ENCODE measurements at regions not wholly inside any gene's neighbourhood (a gene's known extent, or its start where the extent isn't known, plus 50 kb on each side); places are given as distances from the start of the nearest gene placed in this dataset.
"Not testable (repeated sequence)": the region's sequence is repeated elsewhere in the genome, so short reads cannot be mapped to it uniquely, and the experiment has no call there.

DNA sequence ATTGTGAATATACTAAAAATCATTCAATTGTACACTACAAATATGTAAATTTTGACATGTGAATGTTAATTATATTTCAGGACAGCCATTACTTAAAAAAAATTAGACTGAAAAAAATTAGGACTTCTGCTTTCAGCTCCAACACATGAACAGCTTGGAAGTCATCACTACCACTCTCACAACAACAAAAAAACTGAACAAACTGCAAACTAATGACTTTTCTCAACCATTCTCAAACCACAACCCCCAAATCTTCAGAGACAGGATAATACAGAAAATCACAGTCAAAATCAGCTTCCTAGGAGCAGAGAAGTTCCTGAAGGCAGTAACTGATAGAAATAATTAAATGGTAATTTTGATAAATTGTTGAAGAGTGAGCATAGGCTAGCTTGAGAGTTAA is 686.4 kb downstream of the TLE1 start:
- no peak overlapping the region for H3K27ac ChIP-seq
- ATAC-seq (no peak), DNase-seq (no peak)
- H3K9me3 ChIP-seq: no peaks in the 10 kb centered on the region
- no peak for TF ChIP-seq POLR2A (IDR thresholded peaks at IDR 0.05)
- TF ChIP-seq, protein P1, sequence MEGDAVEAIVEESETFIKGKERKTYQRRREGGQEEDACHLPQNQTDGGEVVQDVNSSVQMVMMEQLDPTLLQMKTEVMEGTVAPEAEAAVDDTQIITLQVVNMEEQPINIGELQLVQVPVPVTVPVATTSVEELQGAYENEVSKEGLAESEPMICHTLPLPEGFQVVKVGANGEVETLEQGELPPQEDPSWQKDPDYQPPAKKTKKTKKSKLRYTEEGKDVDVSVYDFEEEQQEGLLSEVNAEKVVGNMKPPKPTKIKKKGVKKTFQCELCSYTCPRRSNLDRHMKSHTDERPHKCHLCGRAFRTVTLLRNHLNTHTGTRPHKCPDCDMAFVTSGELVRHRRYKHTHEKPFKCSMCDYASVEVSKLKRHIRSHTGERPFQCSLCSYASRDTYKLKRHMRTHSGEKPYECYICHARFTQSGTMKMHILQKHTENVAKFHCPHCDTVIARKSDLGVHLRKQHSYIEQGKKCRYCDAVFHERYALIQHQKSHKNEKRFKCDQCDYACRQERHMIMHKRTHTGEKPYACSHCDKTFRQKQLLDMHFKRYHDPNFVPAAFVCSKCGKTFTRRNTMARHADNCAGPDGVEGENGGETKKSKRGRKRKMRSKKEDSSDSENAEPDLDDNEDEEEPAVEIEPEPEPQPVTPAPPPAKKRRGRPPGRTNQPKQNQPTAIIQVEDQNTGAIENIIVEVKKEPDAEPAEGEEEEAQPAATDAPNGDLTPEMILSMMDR (IDR thresholded peaks at IDR 0.05): no peak
- H3K36me3 ChIP-seq (replicated peaks in 1 of 2; ENCODE audit: insufficient read depth in 1 of 2, low read depth in 2 of 2): no peaks in the 10 kb centered on the region
- H3K4me3 ChIP-seq: no peak overlapping the region
- no peaks in the 10 kb centered on the region for H3K27me3 ChIP-seq
- no peaks in the 10 kb centered on the region for H3K4me1 ChIP-seq
- intact Hi-C loops (cut with DNase I): no loop called here

DNA sequence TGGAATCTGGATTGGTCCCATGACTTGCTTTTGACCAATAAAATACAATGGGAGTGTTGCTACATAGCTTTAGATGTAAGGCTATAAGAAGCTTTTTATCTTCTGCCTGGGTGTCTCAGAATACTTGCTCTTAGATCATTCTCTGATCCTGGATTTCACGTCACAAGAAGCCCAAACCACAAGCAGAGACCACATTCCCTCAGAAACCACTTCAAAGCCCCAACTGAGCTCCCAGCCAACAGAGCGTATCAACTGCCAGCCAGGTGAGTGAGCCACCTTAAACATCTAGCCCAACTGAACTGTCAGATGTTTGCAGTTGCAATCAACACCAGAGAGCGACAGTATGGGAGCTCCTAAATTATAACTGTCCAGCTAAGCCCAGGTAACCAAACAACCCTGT is 687.1 kb downstream of the TLE1 start:
- intact Hi-C loops (cut with DNase I): no loop called here
- no peak overlapping the region for H3K4me3 ChIP-seq
- no peaks in the 10 kb centered on the region for H3K9me3 ChIP-seq
- no peaks in the 10 kb centered on the region for H3K36me3 ChIP-seq (replicated peaks in 1 of 2; ENCODE audit: insufficient read depth in 1 of 2, low read depth in 2 of 2)
- no peaks in the 10 kb centered on the region for H3K27me3 ChIP-seq
- no peak overlapping the region for H3K27ac ChIP-seq
- DNase-seq: no peak
- TF ChIP-seq POLR2A (IDR thresholded peaks at IDR 0.05): no peak
- TF ChIP-seq, protein P1 (IDR thresholded peaks at IDR 0.05): no peak
- 46 to 55% methylated on average over 3 of the region's 3 CpGs for WGBS, 2 donors
- H3K4me1 ChIP-seq: no peaks in the 10 kb centered on the region
- ATAC-seq: no peak

DNA sequence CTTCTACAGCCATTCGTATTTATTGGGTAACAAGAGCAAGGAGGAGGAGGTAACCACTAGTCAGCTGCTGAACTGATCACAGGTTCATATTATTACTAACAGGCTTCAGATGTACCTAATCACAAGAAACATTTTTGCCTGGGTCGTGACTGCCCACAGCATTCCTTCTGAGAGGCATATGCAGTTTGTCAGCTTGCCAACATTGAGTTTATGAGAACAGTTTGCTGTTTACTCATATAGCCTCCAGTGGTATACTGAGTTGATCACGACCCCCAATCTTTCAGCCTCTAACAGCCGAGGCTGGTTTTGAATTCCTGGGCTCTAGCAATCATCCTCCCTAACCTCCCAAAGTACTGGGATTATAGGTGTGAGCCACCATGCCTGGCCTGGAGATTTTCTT is 693.6 kb downstream of the TLE1 start:
- H3K36me3 ChIP-seq (replicated peaks in 1 of 2; ENCODE audit: insufficient read depth in 1 of 2, low read depth in 2 of 2): no peaks in the 10 kb centered on the region
- TF ChIP-seq, protein P1 (IDR thresholded peaks at IDR 0.05): no peak
- TF ChIP-seq POLR2A (IDR thresholded peaks at IDR 0.05): no peak
- ATAC-seq (no peak), DNase-seq (no peak)
- H3K27me3 ChIP-seq: no peaks in the 10 kb centered on the region
- no peak overlapping the region for H3K4me3 ChIP-seq
- no peaks in the 10 kb centered on the region for H3K9me3 ChIP-seq
- intact Hi-C loops (cut with DNase I): no loop called here
- 53 to 60% methylated on average over 4 of the region's 4 CpGs for WGBS, 2 donors
- no peak overlapping the region for H3K27ac ChIP-seq
- no peaks in the 10 kb centered on the region for H3K4me1 ChIP-seq

DNA sequence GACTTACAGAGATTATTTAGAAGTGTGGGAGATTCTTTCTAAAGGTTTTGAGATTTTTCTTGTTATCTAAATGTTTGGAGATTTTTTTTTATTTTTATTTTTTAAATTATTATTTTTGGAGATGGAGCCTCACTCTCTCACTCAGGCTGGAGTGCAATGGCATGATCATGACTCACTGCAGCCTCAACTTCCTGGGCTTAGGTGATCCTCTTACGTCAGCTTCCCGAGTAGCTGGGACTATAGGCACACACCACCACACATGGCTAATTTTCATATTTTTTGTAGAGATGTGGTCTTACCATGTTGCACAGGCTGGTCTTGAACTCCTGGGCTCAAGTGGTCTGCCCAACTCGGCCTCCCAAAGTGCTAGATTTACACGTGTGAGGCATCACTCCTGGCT is 694.5 kb downstream of the TLE1 start:
- ATAC-seq (no peak), DNase-seq (no peak)
- Histone ChIP-seq H3K4me3 (no peak overlapping the region), H3K27me3 (no peaks in the 10 kb centered on the region), H3K36me3 (replicated peaks in 1 of 2; ENCODE audit: insufficient read depth in 1 of 2, low read depth in 2 of 2) (no peaks in the 10 kb centered on the region), H3K4me1 (no peaks in the 10 kb centered on the region), H3K9me3 (no peaks in the 10 kb centered on the region), H3K27ac (no peak overlapping the region)
- intact Hi-C loops (cut with DNase I): no loop called here
- TF ChIP-seq, protein P1 (IDR thresholded peaks at IDR 0.05): no peak
- TF ChIP-seq POLR2A (IDR thresholded peaks at IDR 0.05): no peak
- WGBS, 2 donors: 69 to 77% methylated on average over 4 of the region's 4 CpGs

DNA sequence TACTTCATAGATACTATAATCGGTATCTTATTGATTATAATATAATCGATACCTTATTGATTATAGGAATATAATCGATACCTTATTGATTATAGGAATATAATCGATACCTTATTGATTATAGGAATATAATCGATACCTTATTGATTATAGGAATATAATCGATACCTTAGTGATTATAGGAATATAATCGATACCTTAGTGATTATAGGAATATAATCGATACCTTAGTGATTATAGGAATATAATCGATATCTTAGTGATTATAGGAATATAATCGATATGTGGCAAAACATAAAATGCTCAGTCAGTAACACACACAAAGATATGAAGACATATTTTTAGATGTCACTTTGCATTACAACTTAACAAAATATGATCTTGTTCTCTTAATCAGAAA is 703.8 kb downstream of the TLE1 start:
- H3K9me3 ChIP-seq; ATAC-seq; H3K4me1 ChIP-seq; DNase-seq; H3K27me3 ChIP-seq; H3K4me3 ChIP-seq; intact Hi-C loops (cut with DNase I); H3K36me3 ChIP-seq (replicated peaks in 1 of 2; ENCODE audit: insufficient read depth in 1 of 2, low read depth in 2 of 2); H3K27ac ChIP-seq: not testable (repeated sequence)
- WGBS, 2 donors: 70 to 81% methylated on average over 10 of the region's 10 CpGs

All from body of pancreas (tissue), 4 donors.